Heart left ventricle (tissue), 16 donors: ENCODE measurements at regions not wholly inside any gene's neighbourhood (a gene's known extent, or its start where the extent isn't known, plus 50 kb on each side); places are given as distances from the start of the nearest gene placed in this dataset.

Source experiments
- ATAC-seq, 4 donors: fragments of 200-7000 bp; cut with Tn5 transposase; one replicate each; pipeline ENCODE4 v1.9.1; 2020 to 2022; ENCODE audit warnings: moderate library complexity in 4 of 4, mild to moderate bottlenecking in 3 of 4, moderate number of reproducible peaks in 1 of 4
- DNase-seq, 5 donors: peaks; one replicate each; pipeline ENCODE4 v3.0.0-alpha.2; 2020
- H3K27ac ChIP-seq, 12 donors: fragments of 200-600 bp; sonication (generic) in 4 of 12; one replicate each; pipeline versions ENCODE4 v1.5.0 to v1.8.0; 2016 to 2022; ENCODE audit warnings: mild to moderate bottlenecking in 2 of 12
- H3K27me3 ChIP-seq, 9 donors: fragments of 200-600 bp; sonication (generic) in 2 of 9; one replicate each; pipeline versions ENCODE4 v1.5.1 to v1.8.0; 2016 to 2022; ENCODE audit warnings: mild to moderate bottlenecking in 3 of 9
- H3K36me3 ChIP-seq, 9 donors: fragments of 200-600 bp; sonication (generic) in 2 of 9; one replicate each; pipeline versions ENCODE4 v1.5.0 to v1.8.0; 2018 to 2022; ENCODE audit warnings: mild to moderate bottlenecking in 2 of 9
- H3K4me1 ChIP-seq, 12 donors: fragments of 200-600 bp; sonication (generic) in 4 of 12; one replicate each; pipeline versions ENCODE4 v1.5.0 to v1.8.0; 2016 to 2022; ENCODE audit warnings: mild to moderate bottlenecking in 3 of 12
- H3K4me3 ChIP-seq, 12 donors: fragments of 200-600 bp; sonication (generic) in 4 of 12; one replicate each; pipeline versions ENCODE4 v1.5.0 to v1.8.0; 2017 to 2022; ENCODE audit warnings: mild to moderate bottlenecking in 9 of 12, moderate library complexity in 4 of 12
- H3K9me3 ChIP-seq, 12 donors: fragments of 200-600 bp; sonication (generic) in 4 of 12; one replicate each; pipeline versions ENCODE4 v1.5.0 to v1.8.0; 2016 to 2022; ENCODE audit warnings: mild to moderate bottlenecking in 1 of 12
- POLR2A ChIP-seq, 2 donors: fragments of 450-650 bp; IDR thresholded peaks; one replicate each; pipeline ENCODE4 v1.6.1; 2017; ENCODE audit warnings: antibody characterized with exemption in 2 of 2, mild to moderate bottlenecking in 2 of 2, moderate library complexity in 2 of 2
- WGBS, 4 donors: extraction: QIAGEN DNeasy Blood & Tissue Kit in 2 of 4; methylation state at CpG; one replicate each; pipeline versions ENCODE4 v1.1.5 to v1.1.7; 2013 to 2018; 5-methylcytosine and 5-hydroxymethylcytosine counted together
- intact Hi-C, 10 donors: fragments of 100-400 bp; cut with DNase I; formaldehyde crosslinking; loops; one replicate each; pipeline versions ENCODE4 v1.11.1 to v1.14.2; 2022
- TF ChIP-seq, protein P1 (sequence below), 12 donors: fragments of 200-600 bp; sonication (generic) in 4 of 12; IDR thresholded peaks; one replicate each; pipeline versions ENCODE4 v1.5.0 to v1.8.0; 2018 to 2022; ENCODE audit warnings: antibody characterized with exemption in 12 of 12, mild to moderate bottlenecking in 5 of 12
- donor health status: ischemic (EF 13 %, LVEDD 7.1; RV severe dilation, severe dysfunction).
- donor health status: healthy with polysubstance abuse.
- donor health status: DM: no; HTN: yes; CAD: no.
- donor health status: DM: no; HTN: no; CAD: no.
- donor health status: ischemic (EF 25% LVEDD 6.9; RV normal size, moderate dysfunction).
- donor health status: ischemic (EF 25% LVEDD 5.7; RV mildly dilated, moderate dysfunction).
- donor health status: healthy.
- donor health status: DM: yes; HTN: yes; CAD: no.
- donor health status: ischemic (EF 35%, LVEDD 5.7; RV mildly dilated, moderate dysfunction).
- donor health status: nonischemic (EF 11% LVEDD 7.7; RV severe dilation, severe dysfunction).
- donor health status: DM: yes; HTN: yes; CAD: no.
- donor health status: PGD.
- donor health status: ischemic (EF 29% LVEDD 5.4; RV normal size, mild dysfunction).
- donor health status: nonischemic (EF 23%, LVEDD 6.1; RV moderate dilation, normal function).

- ATAC-seq, result no peak
- Histone ChIP-seq H3K4me1 (peaks cover 0 to 10% (median 0%) of the 10 kb centered on the region in 12 donors), H3K27ac (no peak overlapping the region), H3K9me3 (no peaks in the 10 kb centered on the region), H3K36me3 (no peaks in the 10 kb centered on the region), H3K4me3 (no peak overlapping the region), H3K27me3 (peaks cover 0 to 14% (median 0%) of the 10 kb centered on the region in 9 donors)
- DNase-seq, result no peak
- WGBS, 4 donors, result 86 to 95% (median 90%) methylated on average over 12 of the region's 12 CpGs
- intact Hi-C loops, result no loop called here
- TF ChIP-seq, protein P1, sequence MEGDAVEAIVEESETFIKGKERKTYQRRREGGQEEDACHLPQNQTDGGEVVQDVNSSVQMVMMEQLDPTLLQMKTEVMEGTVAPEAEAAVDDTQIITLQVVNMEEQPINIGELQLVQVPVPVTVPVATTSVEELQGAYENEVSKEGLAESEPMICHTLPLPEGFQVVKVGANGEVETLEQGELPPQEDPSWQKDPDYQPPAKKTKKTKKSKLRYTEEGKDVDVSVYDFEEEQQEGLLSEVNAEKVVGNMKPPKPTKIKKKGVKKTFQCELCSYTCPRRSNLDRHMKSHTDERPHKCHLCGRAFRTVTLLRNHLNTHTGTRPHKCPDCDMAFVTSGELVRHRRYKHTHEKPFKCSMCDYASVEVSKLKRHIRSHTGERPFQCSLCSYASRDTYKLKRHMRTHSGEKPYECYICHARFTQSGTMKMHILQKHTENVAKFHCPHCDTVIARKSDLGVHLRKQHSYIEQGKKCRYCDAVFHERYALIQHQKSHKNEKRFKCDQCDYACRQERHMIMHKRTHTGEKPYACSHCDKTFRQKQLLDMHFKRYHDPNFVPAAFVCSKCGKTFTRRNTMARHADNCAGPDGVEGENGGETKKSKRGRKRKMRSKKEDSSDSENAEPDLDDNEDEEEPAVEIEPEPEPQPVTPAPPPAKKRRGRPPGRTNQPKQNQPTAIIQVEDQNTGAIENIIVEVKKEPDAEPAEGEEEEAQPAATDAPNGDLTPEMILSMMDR (IDR thresholded peaks at IDR 0.05), result no peak
- no peak for TF ChIP-seq POLR2A (IDR thresholded peaks at IDR 0.05)
These were observed 161.4 kb upstream of the PMEPA1 start for GRCh38 chr20:57871237-57871632.

GRCh38 chr20:57870597-57871236, 160.9 kb upstream of the PMEPA1 start:
- no peak overlapping the region for H3K4me3 ChIP-seq
- TF ChIP-seq, protein P1 (IDR thresholded peaks at IDR 0.05), result no peak
- TF ChIP-seq POLR2A (IDR thresholded peaks at IDR 0.05), result no peak

GRCh38 chr20:57869951-57870315, 160.1 kb upstream of the PMEPA1 start:
- TF ChIP-seq, protein P1 (IDR thresholded peaks at IDR 0.05), result no peak
- TF ChIP-seq POLR2A (IDR thresholded peaks at IDR 0.05), result no peak
- no peaks in the 10 kb centered on the region for H3K9me3 ChIP-seq
- H3K4me3 ChIP-seq, result no peak overlapping the region
- WGBS, 4 donors, result 74 to 87% (median 83%) methylated on average over 9 of the region's 9 CpGs
- peaks cover 0 to 10% (median 0%) of the 10 kb centered on the region in 12 donors for H3K4me1 ChIP-seq
- no peak for ATAC-seq
- peaks cover 0 to 14% (median 0%) of the 10 kb centered on the region in 9 donors for H3K27me3 ChIP-seq
- DNase-seq, result no peak
- no peak overlapping the region for H3K27ac ChIP-seq
- H3K36me3 ChIP-seq, result no peaks in the 10 kb centered on the region
- intact Hi-C loops, result loop anchor here in 1 of 10 donors (10.0 kb wide), 1 partner anchor 65 kb away; no protein-coding TSS in a partner anchor

More at GRCh38 chr20:57870597-57871236, 160.9 kb upstream of the PMEPA1 start:
- DNase-seq (no peak), ATAC-seq (no peak)
- intact Hi-C loops, result no loop called here
- Histone ChIP-seq H3K4me1 (peaks cover 0 to 10% (median 0%) of the 10 kb centered on the region in 12 donors), H3K36me3 (no peaks in the 10 kb centered on the region), H3K9me3 (no peaks in the 10 kb centered on the region), H3K27ac (no peak overlapping the region), H3K27me3 (peaks cover 0 to 14% (median 0%) of the 10 kb centered on the region in 9 donors)
- 67 to 94% (median 85%) methylated on average over 6 to 8 of the region's 8 CpGs for WGBS, 4 donors

GRCh38 chr20:57869291-57869950, 159.6 kb upstream of the PMEPA1 start:
- WGBS, 4 donors, result 72 to 78% (median 76%) methylated on average over 10 of the region's 10 CpGs

More at GRCh38 chr20:57869291-57869950, 159.6 kb upstream of the PMEPA1 start:
- Histone ChIP-seq H3K36me3 (no peaks in the 10 kb centered on the region), H3K9me3 (no peaks in the 10 kb centered on the region), H3K4me3 (no peak overlapping the region), H3K27me3 (peaks cover 0 to 14% (median 0%) of the 10 kb centered on the region in 9 donors), H3K27ac (no peak overlapping the region), H3K4me1 (peaks cover 0 to 10% (median 0%) of the 10 kb centered on the region in 12 donors)
- TF ChIP-seq, protein P1 (IDR thresholded peaks at IDR 0.05), result no peak
- TF ChIP-seq POLR2A (IDR thresholded peaks at IDR 0.05), result no peak
- ATAC-seq, result no peak
- no peak for DNase-seq
- intact Hi-C loops, result loop anchor here in 1 of 10 donors (10.0 kb wide), 1 partner anchor 65 kb away; no protein-coding TSS in a partner anchor
